Activated naive CD4-positive, alpha-beta T cell treated with anti-CD3 and anti-CD28 coated beads, Interleukin-2, amount 50 U/mL, for 24 hours (primary cell): ENCODE measurements at regions not wholly inside any gene's neighbourhood (a gene's known extent, or its start where the extent isn't known, plus 50 kb on each side); places are given as distances from the start of the nearest gene placed in this dataset.
"Not testable (repeated sequence)": the region's sequence is repeated elsewhere in the genome, so short reads cannot be mapped to it uniquely, and the experiment has no call there.

Experiments
- H3K27ac Mint-ChIP-seq: one replicate; pipeline ENCODE4 v1.8.0; 2021; ENCODE audit warnings: mild to moderate bottlenecking, mixed read lengths
- H3K27me3 Mint-ChIP-seq: one replicate; pipeline ENCODE4 v1.8.0; 2021; ENCODE audit warnings: mixed read lengths
- H3K36me3 Mint-ChIP-seq: one replicate; pipeline ENCODE4 v1.8.0; 2021; ENCODE audit warnings: mixed read lengths
- H3K4me1 Mint-ChIP-seq: one replicate; pipeline ENCODE4 v1.8.0; 2021; ENCODE audit warnings: mixed read lengths
- H3K4me3 Mint-ChIP-seq: one replicate; pipeline ENCODE4 v1.8.0; 2021; ENCODE audit warnings: mild to moderate bottlenecking, mixed read lengths
- H3K9me3 Mint-ChIP-seq: one replicate; pipeline ENCODE4 v1.8.0; 2021; ENCODE audit warnings: mixed read lengths

- Mint-ChIP-seq H3K4me1 (no peaks in the 10 kb centered on the region), H3K27me3 (no peaks in the 10 kb centered on the region), H3K27ac (no peak overlapping the region)
Measured at GRCh38 chr3:67976663-67977062, 322.3 kb upstream of the SUCLG2 start.

GRCh38 chr3:67964596-67964995 lies 310.2 kb upstream of the SUCLG2 start:
- no peak overlapping the region for H3K4me3 Mint-ChIP-seq
- H3K27ac Mint-ChIP-seq = no peak overlapping the region
- H3K9me3 Mint-ChIP-seq = peaks cover 7% of the 10 kb centered on the region
- no peaks in the 10 kb centered on the region for H3K27me3 Mint-ChIP-seq
- H3K36me3 Mint-ChIP-seq = peaks cover under 1% of the 10 kb centered on the region
- no peaks in the 10 kb centered on the region for H3K4me1 Mint-ChIP-seq

More at GRCh38 chr3:67976663-67977062, 322.3 kb upstream of the SUCLG2 start:
- Mint-ChIP-seq H3K36me3 (no peaks in the 10 kb centered on the region), H3K4me3 (no peak overlapping the region), H3K9me3 (peaks cover 9% of the 10 kb centered on the region)

GRCh38 chr3:67957268-67957667 lies 302.9 kb upstream of the SUCLG2 start:
- Mint-ChIP-seq H3K36me3 (peaks cover 2% of the 10 kb centered on the region), H3K9me3 (peaks cover 14% of the 10 kb centered on the region), H3K4me1 (peaks cover 6% of the 10 kb centered on the region), H3K27me3 (no peaks in the 10 kb centered on the region), H3K27ac (no peak overlapping the region), H3K4me3 (no peak overlapping the region)

GRCh38 chr3:67947808-67948508 lies 293.5 kb upstream of the SUCLG2 start:
- Mint-ChIP-seq H3K27me3 (no peaks in the 10 kb centered on the region), H3K27ac (peak overlapping the region; percentile 36), H3K4me3 (peak overlapping the region; percentile 38), H3K4me1 (peaks cover 44% of the 10 kb centered on the region), H3K36me3 (peaks cover 8% of the 10 kb centered on the region), H3K9me3 (peaks cover 21% of the 10 kb centered on the region)

GRCh38 chr3:67946436-67946835 lies 292.0 kb upstream of the SUCLG2 start:
- Mint-ChIP-seq H3K9me3 (peaks cover 13% of the 10 kb centered on the region), H3K4me3 (no peak overlapping the region), H3K27ac (no peak overlapping the region), H3K36me3 (peaks cover 8% of the 10 kb centered on the region), H3K4me1 (peaks cover 55% of the 10 kb centered on the region), H3K27me3 (no peaks in the 10 kb centered on the region)

- Mint-ChIP-seq H3K27me3 (no peaks in the 10 kb centered on the region), H3K27ac (no peak overlapping the region), H3K4me1 (peaks cover 57% of the 10 kb centered on the region), H3K36me3 (peaks cover 3% of the 10 kb centered on the region), H3K9me3 (peaks cover 6% of the 10 kb centered on the region), H3K4me3 (no peak overlapping the region)
Measured at GRCh38 chr3:67943546-67943945, 289.1 kb upstream of the SUCLG2 start.

- peaks cover 6% of the 10 kb centered on the region for H3K9me3 Mint-ChIP-seq
- peaks cover 39% of the 10 kb centered on the region for H3K4me1 Mint-ChIP-seq
- H3K27me3 Mint-ChIP-seq = no peaks in the 10 kb centered on the region
- H3K36me3 Mint-ChIP-seq = peaks cover 3% of the 10 kb centered on the region
- H3K4me3 Mint-ChIP-seq = peak overlapping the region; percentile 11
- peak overlapping the region; percentile 38 for H3K27ac Mint-ChIP-seq
Measured at GRCh38 chr3:67941433-67942030, 287.1 kb upstream of the SUCLG2 start.

- no peaks in the 10 kb centered on the region for H3K27me3 Mint-ChIP-seq
- H3K9me3 Mint-ChIP-seq = peaks cover 3% of the 10 kb centered on the region
- H3K36me3 Mint-ChIP-seq = peaks cover 2% of the 10 kb centered on the region
- H3K4me3 Mint-ChIP-seq = no peak overlapping the region
- peak overlapping the region; percentile 51 for H3K27ac Mint-ChIP-seq
- peaks cover 27% of the 10 kb centered on the region for H3K4me1 Mint-ChIP-seq
Measured at GRCh38 chr3:67940210-67940952, 286.0 kb upstream of the SUCLG2 start.

GRCh38 chr3:67937498-67938118 lies 283.2 kb upstream of the SUCLG2 start:
- H3K36me3 Mint-ChIP-seq = peaks cover 5% of the 10 kb centered on the region

GRCh38 chr3:67930394-67930793 lies 276.0 kb upstream of the SUCLG2 start:
- H3K36me3 Mint-ChIP-seq, H3K4me3 Mint-ChIP-seq, H3K4me1 Mint-ChIP-seq, H3K9me3 Mint-ChIP-seq, H3K27me3 Mint-ChIP-seq, H3K27ac Mint-ChIP-seq: not testable (repeated sequence)

More at GRCh38 chr3:67937498-67938118, 283.2 kb upstream of the SUCLG2 start:
- no peak overlapping the region for H3K4me3 Mint-ChIP-seq
- H3K9me3 Mint-ChIP-seq = peaks cover 6% of the 10 kb centered on the region
- H3K27me3 Mint-ChIP-seq = no peaks in the 10 kb centered on the region
- H3K27ac Mint-ChIP-seq = no peak overlapping the region
- H3K4me1 Mint-ChIP-seq = peaks cover 25% of the 10 kb centered on the region

- Mint-ChIP-seq H3K36me3 (peaks cover 4% of the 10 kb centered on the region), H3K9me3 (no peaks in the 10 kb centered on the region), H3K4me3 (no peak overlapping the region), H3K4me1 (no peaks in the 10 kb centered on the region), H3K27me3 (no peaks in the 10 kb centered on the region), H3K27ac (no peak overlapping the region)
Measured at GRCh38 chr3:67923796-67924195, 269.4 kb upstream of the SUCLG2 start.

- no peaks in the 10 kb centered on the region for H3K27me3 Mint-ChIP-seq
Measured at GRCh38 chr3:67920969-67921368, 266.6 kb upstream of the SUCLG2 start.

GRCh38 chr3:67920311-67920710 lies 265.9 kb upstream of the SUCLG2 start:
- Mint-ChIP-seq H3K27ac (no peak overlapping the region), H3K4me3 (no peak overlapping the region), H3K9me3 (no peaks in the 10 kb centered on the region)

More at GRCh38 chr3:67920969-67921368, 266.6 kb upstream of the SUCLG2 start:
- Mint-ChIP-seq H3K9me3 (no peaks in the 10 kb centered on the region), H3K4me1 (no peaks in the 10 kb centered on the region), H3K4me3 (no peak overlapping the region), H3K36me3 (peaks cover 4% of the 10 kb centered on the region), H3K27ac (no peak overlapping the region)

GRCh38 chr3:67916353-67916752 lies 261.9 kb upstream of the SUCLG2 start:
- Mint-ChIP-seq H3K27me3 (no peaks in the 10 kb centered on the region), H3K4me3 (no peak overlapping the region), H3K4me1 (no peaks in the 10 kb centered on the region), H3K36me3 (no peaks in the 10 kb centered on the region), H3K27ac (no peak overlapping the region), H3K9me3 (no peaks in the 10 kb centered on the region)

More at GRCh38 chr3:67920311-67920710, 265.9 kb upstream of the SUCLG2 start:
- no peaks in the 10 kb centered on the region for H3K4me1 Mint-ChIP-seq
- no peaks in the 10 kb centered on the region for H3K27me3 Mint-ChIP-seq
- peaks cover 2% of the 10 kb centered on the region for H3K36me3 Mint-ChIP-seq

GRCh38 chr3:67907735-67908134 lies 253.3 kb upstream of the SUCLG2 start:
- Mint-ChIP-seq H3K4me1 (peaks cover 22% of the 10 kb centered on the region), H3K4me3 (no peak overlapping the region), H3K36me3 (no peaks in the 10 kb centered on the region), H3K27ac (no peak overlapping the region), H3K27me3 (no peaks in the 10 kb centered on the region), H3K9me3 (no peaks in the 10 kb centered on the region)
